HG02759 (cell line): ENCODE measurements at regions not wholly inside any gene's neighbourhood (a gene's known extent, or its start where the extent isn't known, plus 50 kb on each side); places are given as distances from the start of the nearest gene placed in this dataset.
"Not testable (repeated sequence)": the region's sequence is repeated elsewhere in the genome, so short reads cannot be mapped to it uniquely, and the experiment has no call there.

ENCODE experiments used
- ATAC-seq: cut with Tn5 transposase; IDR thresholded peaks from one replicate; pipeline ENCODE4 v1.9.1; 2021; ENCODE audit warnings: mild to moderate bottlenecking, moderate library complexity; ENCODE audit not compliant: unreplicated experiment

GRCh38 chr5:152607401-152608160 is 202.5 kb upstream of the NMUR2 start:
- no peak for ATAC-seq

- ATAC-seq: no peak
These were observed 203.4 kb upstream of the NMUR2 start for GRCh38 chr5:152608458-152608857.

GRCh38 chr5:152619756-152620155 is 214.7 kb upstream of the NMUR2 start:
- ATAC-seq: no peak

- ATAC-seq: no peak
These were observed 217.5 kb upstream of the NMUR2 start for GRCh38 chr5:152622628-152623027.

- no peak for ATAC-seq
These were observed 218.9 kb upstream of the NMUR2 start for GRCh38 chr5:152623951-152624350.

- no peak for ATAC-seq
These were observed 220.6 kb upstream of the NMUR2 start for GRCh38 chr5:152625696-152626095.

- ATAC-seq: no peak
These were observed 226.1 kb upstream of the NMUR2 start for GRCh38 chr5:152631221-152631620.

- ATAC-seq: no peak
These were observed 227.3 kb upstream of the NMUR2 start for GRCh38 chr5:152632360-152632759.

- no peak for ATAC-seq
These were observed 229.5 kb upstream of the NMUR2 start for GRCh38 chr5:152634586-152634985.

GRCh38 chr5:152638996-152639552 is 234.0 kb upstream of the NMUR2 start:
- ATAC-seq: no peak

- no peak for ATAC-seq
These were observed 237.1 kb upstream of the NMUR2 start for GRCh38 chr5:152641970-152642805.

GRCh38 chr5:152642880-152643279 is 237.8 kb upstream of the NMUR2 start:
- no peak for ATAC-seq

GRCh38 chr5:152644029-152644728 is 239.1 kb upstream of the NMUR2 start:
- ATAC-seq: no peak

GRCh38 chr5:152649609-152650008 is 244.5 kb upstream of the NMUR2 start:
- ATAC-seq: no peak

- ATAC-seq: no peak
These were observed 245.3 kb upstream of the NMUR2 start for GRCh38 chr5:152650413-152650812.

- ATAC-seq: not testable (repeated sequence)
These were observed 254.4 kb upstream of the NMUR2 start for GRCh38 chr5:152659470-152659869.

- ATAC-seq: no peak
These were observed 268.5 kb upstream of the NMUR2 start for GRCh38 chr5:152673601-152674000.

GRCh38 chr5:152674403-152674802 is 269.3 kb upstream of the NMUR2 start:
- ATAC-seq: no peak

GRCh38 chr5:152676196-152676595 is 271.1 kb upstream of the NMUR2 start:
- ATAC-seq: no peak

- no peak for ATAC-seq
These were observed 278.1 kb upstream of the NMUR2 start for GRCh38 chr5:152683205-152683604.

GRCh38 chr5:152686931-152687330 is 281.9 kb upstream of the NMUR2 start:
- ATAC-seq: no peak
